ENCODE measurements at regions not wholly inside any gene's neighbourhood (a gene's known extent, or its start where the extent isn't known, plus 50 kb on each side); places are given as distances from the start of the nearest gene placed in this dataset.
"Not testable (repeated sequence)": the region's sequence is repeated elsewhere in the genome, so short reads cannot be mapped to it uniquely, and the experiment has no call there.

- peak; percentile 94 for ATAC-seq
These were observed 83.7 kb upstream of the ZNF322 start for GRCh38 chr6:26743157-26743821.

GRCh38 chr6:26743941-26744699 lies 84.6 kb upstream of the ZNF322 start:
- H3K4me1 Mint-ChIP-seq, result peaks cover 23% of the 10 kb centered on the region
- H3K4me3 Mint-ChIP-seq, result peak overlapping the region; percentile 93
- TF ChIP-seq NFYB (CRISPR knock-in tag; conservative IDR thresholded peaks at IDR 0.05; ENCODE audit: low read depth) (no peak), ZNF281 (CRISPR knock-in tag; IDR thresholded peaks at IDR 0.05) (0 out of 2 replicates have a peak, but pooled peaks have one; percentile 23)
- ChIA-PET CTCF (interaction anchor here (1.2 to 1.6 kb wide), 2 partner anchors 149 to 171 kb away, joined by 6 to 7 read pairs; no protein-coding TSS in a partner anchor), POLR2A (no interaction called here)
- DNase-seq (ENCODE audit: low spot score), result peak; percentile 23
- peak overlapping the region; percentile 75 for H3K27ac Mint-ChIP-seq
- peaks cover 26% of the 10 kb centered on the region for H3K27me3 Mint-ChIP-seq (ENCODE audit: low read depth)
- peak; percentile 55 for ATAC-seq
- no peaks in the 10 kb centered on the region for H3K36me3 Mint-ChIP-seq
- peaks cover 3% of the 10 kb centered on the region; the same call in 1 of the 2 replicates for H3K9me3 Mint-ChIP-seq

More at GRCh38 chr6:26743157-26743821, 83.7 kb upstream of the ZNF322 start:
- Mint-ChIP-seq H3K4me3 (peak overlapping the region; percentile 93), H3K27ac (peak overlapping the region; percentile 90), H3K27me3 (ENCODE audit: low read depth) (peaks cover 26% of the 10 kb centered on the region), H3K36me3 (no peaks in the 10 kb centered on the region), H3K9me3 (peaks cover 3% of the 10 kb centered on the region; the same call in 1 of the 2 replicates), H3K4me1 (peaks cover 23% of the 10 kb centered on the region)
- 0 out of 2 replicates have a peak, but pooled peaks have one; percentile 34 for TF ChIP-seq ZNF232 (CRISPR knock-in tag; IDR thresholded peaks at IDR 0.05)
- TF ChIP-seq, protein P1, sequence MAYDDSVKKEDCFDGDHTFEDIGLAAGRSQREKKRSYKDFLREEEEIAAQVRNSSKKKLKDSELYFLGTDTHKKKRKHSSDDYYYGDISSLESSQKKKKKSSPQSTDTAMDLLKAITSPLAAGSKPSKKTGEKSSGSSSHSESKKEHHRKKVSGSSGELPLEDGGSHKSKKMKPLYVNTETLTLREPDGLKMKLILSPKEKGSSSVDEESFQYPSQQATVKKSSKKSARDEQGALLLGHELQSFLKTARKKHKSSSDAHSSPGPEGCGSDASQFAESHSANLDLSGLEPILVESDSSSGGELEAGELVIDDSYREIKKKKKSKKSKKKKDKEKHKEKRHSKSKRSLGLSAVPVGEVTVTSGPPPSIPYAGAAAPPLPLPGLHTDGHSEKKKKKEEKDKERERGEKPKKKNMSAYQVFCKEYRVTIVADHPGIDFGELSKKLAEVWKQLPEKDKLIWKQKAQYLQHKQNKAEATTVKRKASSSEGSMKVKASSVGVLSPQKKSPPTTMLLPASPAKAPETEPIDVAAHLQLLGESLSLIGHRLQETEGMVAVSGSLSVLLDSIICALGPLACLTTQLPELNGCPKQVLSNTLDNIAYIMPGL (CRISPR knock-in tag; IDR thresholded peaks at IDR 0.05), result peak; percentile 62; the same call in 1 of the 2 replicates
- peak; percentile 50 for TF ChIP-seq NFYB (CRISPR knock-in tag; conservative IDR thresholded peaks at IDR 0.05; ENCODE audit: low read depth)
- TF ChIP-seq E2F5 (CRISPR knock-in tag; IDR thresholded peaks at IDR 0.05), result no peak
- POLR2A ChIA-PET, result no interaction called here
- CTCF ChIA-PET, result interaction anchor here (1.2 to 1.6 kb wide), 2 partner anchors 148 to 171 kb away, joined by 6 to 7 read pairs; no protein-coding TSS in a partner anchor
- peak; percentile 72 for DNase-seq (ENCODE audit: low spot score)

DNA sequence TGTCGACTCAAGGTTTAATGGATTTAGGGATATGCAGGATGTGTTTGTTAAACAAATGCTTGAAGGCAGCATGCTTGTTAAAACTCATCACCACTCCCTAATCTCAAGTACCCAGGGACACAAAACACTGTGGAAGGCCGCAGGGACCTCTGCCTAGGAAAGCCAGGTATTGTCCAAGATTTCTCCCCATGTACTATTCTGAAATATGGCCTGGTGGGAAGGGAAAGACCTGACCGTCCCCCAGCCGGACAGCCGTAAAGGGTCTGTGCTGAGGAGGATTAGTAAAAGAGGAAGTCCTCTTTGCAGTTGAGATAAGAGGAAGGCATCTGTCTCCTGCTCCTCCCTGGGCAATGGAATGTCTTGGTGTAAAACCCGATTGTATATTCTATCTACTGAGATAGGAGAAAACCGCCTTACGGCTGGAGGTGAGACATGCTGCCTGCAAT lies 85.3 kb upstream of the ZNF322 start:
- peak overlapping the region; percentile 93 for H3K4me3 Mint-ChIP-seq
- peaks cover 23% of the 10 kb centered on the region for H3K4me1 Mint-ChIP-seq
- H3K27ac Mint-ChIP-seq; ATAC-seq; DNase-seq (ENCODE audit: low spot score); H3K36me3 Mint-ChIP-seq; H3K9me3 Mint-ChIP-seq; CTCF ChIA-PET; POLR2A ChIA-PET: not testable (repeated sequence)
- peaks cover 26% of the 10 kb centered on the region for H3K27me3 Mint-ChIP-seq (ENCODE audit: low read depth)

DNA sequence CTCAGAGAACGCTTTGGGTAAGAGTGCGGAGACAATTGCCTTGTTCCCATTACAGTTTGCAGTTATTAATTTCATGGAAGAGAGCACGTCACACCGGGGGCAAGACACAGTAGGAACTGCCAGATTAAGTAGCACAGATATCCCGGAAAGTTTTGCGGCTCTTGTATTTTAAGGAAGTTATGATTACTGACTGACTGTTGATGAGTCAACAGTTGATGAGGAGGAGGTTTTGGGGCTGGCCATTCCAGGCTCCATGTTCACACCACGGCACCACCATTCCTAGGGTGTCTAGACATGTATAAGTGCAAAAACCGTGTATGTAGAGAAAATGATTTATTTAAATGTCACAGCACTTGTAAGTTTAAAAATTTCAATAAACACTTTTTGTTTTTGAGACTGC lies 86.4 kb upstream of the ZNF322 start:
- DNase-seq (ENCODE audit: low spot score); H3K4me3 Mint-ChIP-seq; CTCF ChIA-PET; H3K27ac Mint-ChIP-seq; H3K36me3 Mint-ChIP-seq; POLR2A ChIA-PET; ATAC-seq; H3K9me3 Mint-ChIP-seq: not testable (repeated sequence)
- H3K27me3 Mint-ChIP-seq (ENCODE audit: low read depth), result peaks cover 26% of the 10 kb centered on the region
- peaks cover 23% of the 10 kb centered on the region for H3K4me1 Mint-ChIP-seq

GRCh38 chr6:26749126-26749758 lies 89.7 kb upstream of the ZNF322 start:
- Mint-ChIP-seq H3K27me3 (ENCODE audit: low read depth) (peaks cover 22% of the 10 kb centered on the region), H3K4me1 (peaks cover 17% of the 10 kb centered on the region)
- CTCF ChIA-PET; H3K9me3 Mint-ChIP-seq; H3K27ac Mint-ChIP-seq; POLR2A ChIA-PET; ATAC-seq; H3K36me3 Mint-ChIP-seq; H3K4me3 Mint-ChIP-seq; DNase-seq (ENCODE audit: low spot score): not testable (repeated sequence)

DNA sequence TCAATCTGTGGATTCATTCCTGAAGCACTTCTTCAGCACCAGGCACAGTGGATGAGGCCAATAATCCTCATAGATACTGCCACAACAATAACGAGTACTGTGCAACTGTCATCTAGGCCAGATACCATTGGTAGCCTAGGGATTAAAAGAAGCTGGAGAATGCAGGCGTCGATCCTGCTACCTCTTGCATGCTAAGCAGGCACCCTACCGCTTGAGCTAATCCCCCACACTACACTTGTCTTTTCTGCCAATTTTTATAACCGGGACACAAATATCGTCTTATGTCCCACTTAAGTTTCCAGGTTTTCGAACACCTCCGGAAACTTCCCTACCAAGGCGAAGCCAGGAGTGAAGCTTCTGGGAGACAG lies 90.2 kb upstream of the ZNF322 start:
- H3K27ac Mint-ChIP-seq; DNase-seq (ENCODE audit: low spot score); H3K9me3 Mint-ChIP-seq; H3K4me3 Mint-ChIP-seq; H3K36me3 Mint-ChIP-seq; CTCF ChIA-PET; POLR2A ChIA-PET: not testable (repeated sequence)
- Mint-ChIP-seq H3K27me3 (ENCODE audit: low read depth) (peaks cover 17% of the 10 kb centered on the region), H3K4me1 (peaks cover 12% of the 10 kb centered on the region)
- ATAC-seq, result peak; percentile 41; the same call in 1 of the 2 replicates

Measured in WTC11 (cell line).